ENCODE measurements at regions not wholly inside any gene's neighbourhood (a gene's known extent, or its start where the extent isn't known, plus 50 kb on each side); places are given as distances from the start of the nearest gene placed in this dataset.
"Not testable (repeated sequence)": the region's sequence is repeated elsewhere in the genome, so short reads cannot be mapped to it uniquely, and the experiment has no call there.

GRCh38 chr9:25418974-25419373, 259.3 kb downstream of the TUSC1 start:
- Mint-ChIP-seq H3K27ac (no peak overlapping the region), H3K9me3 (peaks cover 0 to 2% of the 10 kb centered on the region in 2 donors), H3K27me3 (no peaks in the 10 kb centered on the region), H3K4me3 (no peak overlapping the region), H3K36me3 (no peaks in the 10 kb centered on the region), H3K4me1 (no peaks in the 10 kb centered on the region)
- no peak for ATAC-seq (replicated peaks)
- no peak for DNase-seq

- Mint-ChIP-seq H3K4me1 (no peaks in the 10 kb centered on the region), H3K27ac (no peak overlapping the region), H3K27me3 (no peaks in the 10 kb centered on the region), H3K4me3 (no peak overlapping the region), H3K36me3 (no peaks in the 10 kb centered on the region), H3K9me3 (peaks cover 0 to 2% of the 10 kb centered on the region in 2 donors)
- ATAC-seq (replicated peaks) (no peak), DNase-seq (no peak)
Measured at GRCh38 chr9:25415718-25416117, 262.5 kb downstream of the TUSC1 start.

- no peak for DNase-seq
- H3K4me3 Mint-ChIP-seq, result no peak overlapping the region
- H3K9me3 Mint-ChIP-seq, result no peaks in the 10 kb centered on the region
- H3K4me1 Mint-ChIP-seq, result no peaks in the 10 kb centered on the region
- H3K36me3 Mint-ChIP-seq, result no peaks in the 10 kb centered on the region
- no peak for ATAC-seq (replicated peaks)
- H3K27me3 Mint-ChIP-seq, result no peaks in the 10 kb centered on the region
- no peak overlapping the region for H3K27ac Mint-ChIP-seq
Measured at GRCh38 chr9:25412646-25413045, 265.6 kb downstream of the TUSC1 start.

- H3K9me3 Mint-ChIP-seq, result peaks cover 0 to 1% of the 10 kb centered on the region in 2 donors
- ATAC-seq (replicated peaks), result no peak
- no peaks in the 10 kb centered on the region for H3K4me1 Mint-ChIP-seq
- no peak overlapping the region for H3K27ac Mint-ChIP-seq
- no peaks in the 10 kb centered on the region for H3K36me3 Mint-ChIP-seq
- H3K27me3 Mint-ChIP-seq, result no peaks in the 10 kb centered on the region
- H3K4me3 Mint-ChIP-seq, result no peak overlapping the region
- no peak for DNase-seq
Measured at GRCh38 chr9:25397746-25398145, 280.5 kb downstream of the TUSC1 start.

- H3K4me1 Mint-ChIP-seq, result no peaks in the 10 kb centered on the region
- no peak overlapping the region for H3K27ac Mint-ChIP-seq
- no peak for ATAC-seq (replicated peaks)
- H3K4me3 Mint-ChIP-seq, result no peak overlapping the region
- no peaks in the 10 kb centered on the region for H3K27me3 Mint-ChIP-seq
- H3K9me3 Mint-ChIP-seq, result peaks cover 4 to 5% of the 10 kb centered on the region in 2 donors
- no peak for DNase-seq
- no peaks in the 10 kb centered on the region for H3K36me3 Mint-ChIP-seq
Measured at GRCh38 chr9:25396828-25397227, 281.4 kb downstream of the TUSC1 start.

GRCh38 chr9:25381141-25381540, 297.1 kb downstream of the TUSC1 start:
- Mint-ChIP-seq H3K4me1 (no peaks in the 10 kb centered on the region), H3K4me3 (no peak overlapping the region), H3K9me3 (peaks cover 0 to 3% of the 10 kb centered on the region in 2 donors), H3K36me3 (no peaks in the 10 kb centered on the region), H3K27ac (no peak overlapping the region), H3K27me3 (no peaks in the 10 kb centered on the region)
- no peak for ATAC-seq (replicated peaks)
- no peak for DNase-seq

- Mint-ChIP-seq H3K27ac (no peak overlapping the region), H3K4me3 (no peak overlapping the region), H3K4me1 (no peaks in the 10 kb centered on the region), H3K36me3 (no peaks in the 10 kb centered on the region), H3K27me3 (no peaks in the 10 kb centered on the region), H3K9me3 (peaks cover 6 to 7% of the 10 kb centered on the region in 2 donors)
- ATAC-seq (replicated peaks) (no peak), DNase-seq (no peak)
Measured at GRCh38 chr9:25377039-25377438, 301.2 kb downstream of the TUSC1 start.

- Mint-ChIP-seq H3K27me3 (no peaks in the 10 kb centered on the region), H3K27ac (no peak overlapping the region), H3K4me1 (no peaks in the 10 kb centered on the region), H3K36me3 (no peaks in the 10 kb centered on the region), H3K9me3 (peaks cover 6 to 7% of the 10 kb centered on the region in 2 donors), H3K4me3 (no peak overlapping the region)
- ATAC-seq (replicated peaks), result no peak
- DNase-seq, result no peak
Measured at GRCh38 chr9:25374281-25374680, 304.0 kb downstream of the TUSC1 start.

GRCh38 chr9:25366906-25367305, 311.3 kb downstream of the TUSC1 start:
- Mint-ChIP-seq H3K4me1 (no peaks in the 10 kb centered on the region), H3K27me3 (no peaks in the 10 kb centered on the region), H3K9me3 (no peaks in the 10 kb centered on the region)

GRCh38 chr9:25353783-25354182, 324.5 kb downstream of the TUSC1 start:
- ATAC-seq (replicated peaks) (no peak), DNase-seq (no peak)
- Mint-ChIP-seq H3K9me3 (peaks cover 8 to 17% of the 10 kb centered on the region in 2 donors), H3K4me1 (no peaks in the 10 kb centered on the region), H3K4me3 (no peak overlapping the region), H3K27me3 (no peaks in the 10 kb centered on the region), H3K36me3 (no peaks in the 10 kb centered on the region), H3K27ac (no peak overlapping the region)

More at GRCh38 chr9:25366906-25367305, 311.3 kb downstream of the TUSC1 start:
- no peaks in the 10 kb centered on the region for H3K36me3 Mint-ChIP-seq
- H3K27ac Mint-ChIP-seq, result no peak overlapping the region
- DNase-seq (no peak), ATAC-seq (replicated peaks) (no peak)
- H3K4me3 Mint-ChIP-seq, result no peak overlapping the region

- Mint-ChIP-seq H3K36me3 (no peaks in the 10 kb centered on the region), H3K4me3 (no peak overlapping the region), H3K27ac (no peak overlapping the region), H3K4me1 (no peaks in the 10 kb centered on the region), H3K27me3 (no peaks in the 10 kb centered on the region), H3K9me3 (no peaks in the 10 kb centered on the region)
- no peak for ATAC-seq (replicated peaks)
- no peak for DNase-seq
Measured at GRCh38 chr9:25350011-25350410, 328.2 kb downstream of the TUSC1 start.

- no peaks in the 10 kb centered on the region for H3K36me3 Mint-ChIP-seq
- no peak overlapping the region for H3K27ac Mint-ChIP-seq
- DNase-seq, result no peak
- peaks cover 0 to 2% of the 10 kb centered on the region in 2 donors for H3K9me3 Mint-ChIP-seq
- no peak overlapping the region for H3K4me3 Mint-ChIP-seq
- no peaks in the 10 kb centered on the region for H3K4me1 Mint-ChIP-seq
- no peak for ATAC-seq (replicated peaks)
- no peaks in the 10 kb centered on the region for H3K27me3 Mint-ChIP-seq
Measured at GRCh38 chr9:25322142-25322541, 356.1 kb downstream of the TUSC1 start.

GRCh38 chr9:25310961-25311360, 367.3 kb downstream of the TUSC1 start:
- ATAC-seq (replicated peaks) (no peak), DNase-seq (no peak)
- Mint-ChIP-seq H3K27me3 (no peaks in the 10 kb centered on the region), H3K4me3 (no peak overlapping the region), H3K27ac (no peak overlapping the region), H3K36me3 (no peaks in the 10 kb centered on the region), H3K4me1 (no peaks in the 10 kb centered on the region), H3K9me3 (peaks cover 0 to 7% of the 10 kb centered on the region in 2 donors)

GRCh38 chr9:25308549-25308948, 369.7 kb downstream of the TUSC1 start:
- no peak for ATAC-seq (replicated peaks)
- no peaks in the 10 kb centered on the region for H3K36me3 Mint-ChIP-seq
- no peaks in the 10 kb centered on the region for H3K27me3 Mint-ChIP-seq
- H3K9me3 Mint-ChIP-seq, result peaks cover 0 to 7% of the 10 kb centered on the region in 2 donors
- H3K4me1 Mint-ChIP-seq, result no peaks in the 10 kb centered on the region
- no peak overlapping the region for H3K27ac Mint-ChIP-seq
- no peak for DNase-seq
- no peak overlapping the region for H3K4me3 Mint-ChIP-seq

- Mint-ChIP-seq H3K9me3 (peaks cover 0 to 1% of the 10 kb centered on the region in 2 donors), H3K4me1 (no peaks in the 10 kb centered on the region), H3K27me3 (no peaks in the 10 kb centered on the region), H3K4me3 (no peak overlapping the region), H3K27ac (no peak overlapping the region), H3K36me3 (no peaks in the 10 kb centered on the region)
- ATAC-seq (replicated peaks) (no peak), DNase-seq (no peak)
Measured at GRCh38 chr9:25302601-25303000, 375.6 kb downstream of the TUSC1 start.

GRCh38 chr9:25288195-25288594, 390.0 kb downstream of the TUSC1 start:
- H3K4me3 Mint-ChIP-seq; H3K27ac Mint-ChIP-seq; H3K4me1 Mint-ChIP-seq; H3K27me3 Mint-ChIP-seq; H3K36me3 Mint-ChIP-seq; ATAC-seq (replicated peaks); DNase-seq; H3K9me3 Mint-ChIP-seq: not testable (repeated sequence)

All from stimulated activated naive B cell treated with anti-CD40 and anti-IgM and Interleukin-4, amounts not matched to agents 10 μg/mL and 1 μg/mL and 100 μg/mL, for 72 hours (primary cell).